Muscle of arm (tissue), 1 donor: ENCODE measurements at regions not wholly inside any gene's neighbourhood (a gene's known extent, or its start where the extent isn't known, plus 50 kb on each side); places are given as distances from the start of the nearest gene placed in this dataset.

Experiments
- DNase-seq: peaks from one replicate; pipeline ENCODE4 v3.0.0-alpha.2; 2013

- no peak for DNase-seq
These were observed 445.8 kb upstream of the TBX3 start for GRCh38 chr12:115129727-115130126.

- DNase-seq, result no peak
These were observed 437.1 kb upstream of the TBX3 start for GRCh38 chr12:115121053-115121452.

DNA sequence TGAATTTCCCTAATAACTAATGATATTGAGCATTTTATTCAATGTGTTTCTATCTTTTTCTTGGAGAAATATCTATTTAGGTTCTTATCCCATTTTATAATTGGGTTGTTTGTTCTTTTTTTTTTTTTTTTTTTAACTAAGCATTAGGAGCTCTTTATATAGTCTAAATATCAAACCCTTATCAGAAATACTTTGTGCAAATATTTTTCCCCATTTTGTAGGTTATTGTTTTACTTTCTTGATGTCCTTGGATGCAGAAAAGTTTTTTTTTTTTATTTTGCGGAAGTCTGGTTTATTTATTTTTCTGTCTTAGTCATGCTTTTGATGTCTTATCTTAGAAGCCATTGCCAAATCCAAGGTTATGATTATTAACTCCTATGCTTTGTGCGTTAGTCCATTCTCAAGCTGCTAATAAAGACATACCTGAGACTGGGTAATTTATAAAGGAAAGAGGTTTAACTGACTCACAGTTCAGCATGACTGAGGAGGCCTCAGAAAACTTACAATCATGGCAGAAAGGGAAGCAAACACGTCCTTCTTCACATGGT, 434.3 kb upstream of the TBX3 start:
- no peak for DNase-seq

DNA sequence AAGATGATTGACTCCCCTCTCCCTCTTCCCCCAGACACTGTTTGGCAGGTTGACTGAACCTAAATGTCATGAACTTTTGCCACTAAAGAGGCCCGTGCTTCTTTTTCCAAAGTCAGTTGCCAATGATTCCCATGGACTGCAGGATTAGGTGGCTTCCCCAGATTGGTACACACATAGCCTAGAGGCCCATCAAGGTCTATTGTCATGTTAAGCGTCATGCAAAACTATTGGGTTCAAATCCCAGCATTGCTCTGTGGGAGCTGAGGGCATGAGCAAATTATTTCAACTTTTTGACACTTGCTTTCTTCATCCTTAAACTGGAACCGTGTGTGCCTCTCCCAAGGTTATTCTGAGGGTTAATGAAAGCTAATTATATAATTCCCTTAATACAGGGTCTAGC, 430.2 kb upstream of the TBX3 start:
- DNase-seq, result no peak

GRCh38 chr12:115109863-115110262, 425.9 kb upstream of the TBX3 start:
- no peak for DNase-seq

- DNase-seq, result no peak
These were observed 424.4 kb upstream of the TBX3 start for GRCh38 chr12:115108129-115109100.

- DNase-seq, result no peak
These were observed 420.2 kb upstream of the TBX3 start for GRCh38 chr12:115103884-115104883.

DNA sequence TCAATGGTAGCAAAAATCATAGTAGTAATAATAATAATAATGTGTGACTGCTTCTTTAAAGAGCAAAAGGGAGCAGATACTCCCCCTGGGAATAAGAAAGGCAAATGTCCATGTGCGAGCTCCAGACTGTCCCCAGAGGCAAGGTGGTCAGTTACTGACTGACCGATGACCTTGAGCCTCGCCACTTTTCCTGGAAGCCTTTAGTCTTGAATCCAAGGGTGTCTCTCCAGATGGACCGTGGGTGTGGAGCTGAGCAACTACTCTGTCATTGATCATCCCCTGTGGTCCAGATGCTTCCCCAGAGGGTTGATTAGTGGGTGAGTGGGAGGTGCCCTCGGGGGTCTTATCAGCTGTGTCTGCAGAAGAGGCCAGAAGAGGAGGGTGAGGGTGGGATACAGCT, 418.5 kb upstream of the TBX3 start:
- no peak for DNase-seq

DNA sequence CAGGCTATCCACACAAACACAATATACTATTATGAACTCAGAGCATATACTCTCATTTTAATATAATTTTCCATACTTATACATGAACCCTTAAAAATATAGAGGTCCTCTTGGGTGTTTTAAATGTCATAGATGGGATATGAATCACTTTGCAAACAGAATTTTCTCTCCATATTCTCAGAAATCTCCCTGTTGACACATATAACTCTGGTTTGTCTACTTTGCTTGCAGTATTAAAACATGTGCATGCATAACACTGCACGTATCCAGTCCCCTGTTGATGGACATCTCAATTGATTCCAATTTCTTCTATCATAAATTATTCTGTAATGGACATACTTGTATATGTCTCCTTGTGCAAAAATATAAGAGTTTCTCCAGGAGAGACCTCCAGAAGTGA, 417.5 kb upstream of the TBX3 start:
- DNase-seq, result no peak

DNA sequence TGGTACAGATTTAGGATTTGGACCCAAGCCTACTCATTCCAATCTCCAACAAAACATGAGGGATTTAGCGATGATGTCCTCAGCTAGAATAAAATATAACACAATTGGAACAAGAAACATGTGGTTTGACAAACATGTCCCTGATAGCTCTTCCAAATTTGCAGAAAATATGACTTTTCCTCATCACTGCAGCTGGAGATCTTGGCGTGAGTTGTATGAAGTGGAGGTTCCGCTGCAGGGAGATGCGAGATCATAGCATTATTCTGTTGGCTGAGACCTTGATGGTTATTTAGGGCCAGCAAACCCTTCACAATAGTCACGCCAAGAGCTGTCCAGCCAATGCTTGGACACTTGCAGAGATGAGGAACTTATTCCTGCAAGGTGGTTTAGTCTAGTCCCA, 413.4 kb upstream of the TBX3 start:
- DNase-seq, result peak; percentile 92

GRCh38 chr12:115096588-115097397, 412.8 kb upstream of the TBX3 start:
- DNase-seq, result peak; percentile 92

DNA sequence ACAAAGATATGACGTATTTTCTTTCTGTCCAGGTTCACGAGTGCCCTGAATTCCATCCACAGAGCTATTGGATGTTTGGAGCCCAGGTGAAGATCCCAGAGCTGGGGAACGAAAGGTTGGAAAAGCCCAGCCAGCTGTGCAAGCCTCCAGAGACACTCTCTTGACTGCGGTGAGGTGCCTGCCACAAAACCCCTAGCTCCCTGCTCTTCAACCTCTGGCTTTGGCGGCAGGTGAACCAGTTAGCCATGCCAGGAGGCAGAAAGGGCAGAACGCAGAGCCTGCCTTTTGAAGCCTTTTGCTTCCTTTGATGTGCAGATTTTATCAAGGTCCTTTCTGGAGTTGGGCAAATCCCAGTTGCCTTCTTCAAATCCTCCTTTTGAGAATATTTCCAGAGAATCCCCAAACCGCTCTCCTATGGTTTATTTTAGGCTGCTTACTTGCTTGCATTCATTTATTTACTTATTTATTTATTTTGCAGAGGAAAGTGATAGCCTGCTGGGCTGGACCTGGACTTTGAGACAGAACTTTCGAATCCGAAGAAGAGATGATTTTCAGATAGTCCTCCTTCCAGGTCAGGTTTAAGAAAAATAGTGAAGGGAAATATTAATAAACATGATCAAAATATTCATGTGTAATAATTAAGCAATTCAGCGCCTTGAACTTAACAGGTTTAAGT, 411.2 kb upstream of the TBX3 start:
- no peak for DNase-seq

- no peak for DNase-seq
These were observed 410.3 kb upstream of the TBX3 start for GRCh38 chr12:115094163-115094816.

GRCh38 chr12:115093261-115093660, 409.3 kb upstream of the TBX3 start:
- DNase-seq, result no peak

DNA sequence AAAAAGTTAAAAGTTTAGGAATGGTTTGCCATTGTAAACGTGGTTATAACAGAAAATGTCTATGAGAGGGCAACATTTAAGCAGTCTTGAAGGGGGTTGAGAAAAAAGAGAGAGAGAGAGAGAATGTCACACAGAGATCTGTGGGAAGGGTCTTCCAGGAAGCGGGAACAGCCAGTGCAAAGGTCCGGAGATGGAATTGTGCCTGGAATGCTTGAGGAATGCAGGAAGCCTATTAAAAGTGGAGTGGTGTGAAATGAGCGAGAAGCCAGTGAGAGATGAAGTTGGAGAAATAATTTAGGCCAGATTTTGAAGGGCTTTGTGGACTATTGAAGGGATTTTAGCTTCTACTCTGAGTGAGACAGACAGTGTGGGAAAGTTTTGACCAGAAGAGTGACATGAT, 406.8 kb upstream of the TBX3 start:
- DNase-seq, result no peak

DNA sequence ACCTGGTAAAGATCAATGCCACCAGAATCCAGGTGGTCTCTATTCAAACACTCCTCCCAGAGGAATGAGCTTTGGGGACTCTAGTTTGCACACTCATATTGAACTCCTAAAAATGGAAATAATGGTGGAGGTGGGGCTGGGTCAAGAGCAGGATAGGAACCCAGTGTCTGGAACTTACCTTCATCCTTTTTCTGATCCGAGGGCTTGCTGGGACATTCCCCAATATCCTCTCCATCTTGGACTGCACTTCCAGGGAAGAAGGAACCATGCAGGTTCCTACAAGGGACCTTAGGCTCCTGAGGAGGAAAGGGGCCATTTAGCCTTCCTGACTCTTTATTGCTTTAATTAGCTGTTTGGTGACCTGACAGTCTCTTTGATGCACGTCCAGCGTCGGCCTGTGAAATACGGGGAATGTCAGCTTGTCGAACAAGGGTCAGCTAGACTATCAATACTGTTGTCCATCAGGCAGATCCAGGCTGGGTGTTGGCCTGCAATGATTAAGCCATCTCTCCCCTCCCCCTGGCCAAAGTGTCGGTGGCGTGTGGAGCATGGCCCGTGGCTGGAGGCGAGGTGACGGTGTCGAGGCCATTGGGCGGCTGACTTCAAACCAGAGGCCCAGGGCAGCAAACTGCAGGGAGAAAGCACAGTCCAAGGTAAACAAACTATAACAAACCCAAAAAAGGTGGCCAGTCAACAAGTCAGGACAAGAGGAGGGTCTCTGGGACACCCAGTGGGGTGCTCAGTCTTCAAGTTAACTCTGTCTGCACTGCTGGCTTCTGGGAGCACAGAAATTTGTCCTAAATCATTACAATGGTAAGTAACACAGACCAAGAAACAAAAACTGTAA, 405.2 kb upstream of the TBX3 start:
- DNase-seq, result no peak

DNA sequence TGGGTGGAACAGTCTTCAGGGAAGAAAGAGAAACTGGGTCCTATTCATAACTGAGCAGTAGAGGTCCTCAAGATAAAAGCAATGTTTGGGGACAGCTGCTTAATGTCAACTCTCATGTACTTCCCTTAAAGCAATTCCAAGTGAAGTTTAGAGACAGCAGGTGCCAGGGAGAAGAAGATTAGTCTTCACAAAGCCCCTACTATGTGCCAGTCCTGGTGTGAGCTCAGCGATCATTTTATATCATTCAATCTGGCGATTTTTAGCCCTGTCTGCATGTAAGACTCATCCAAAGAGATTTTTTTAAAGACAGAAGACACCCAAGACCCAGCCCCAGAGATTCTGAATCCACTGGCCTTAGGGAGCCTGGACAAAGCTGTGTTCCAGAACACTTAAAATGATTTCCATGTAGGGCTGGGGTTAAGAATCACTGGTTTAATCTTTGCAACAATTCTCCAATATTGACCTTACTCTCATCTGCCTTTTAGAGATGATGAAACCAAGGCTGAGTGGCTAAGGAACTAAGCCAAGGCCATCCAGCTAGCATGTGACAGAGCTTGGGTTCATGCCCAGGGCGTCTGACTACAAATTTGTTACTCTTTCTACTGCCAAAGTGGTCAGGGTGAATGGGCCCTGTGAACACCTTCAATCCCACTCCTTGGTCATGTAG, 404.5 kb upstream of the TBX3 start:
- DNase-seq, result no peak

DNA sequence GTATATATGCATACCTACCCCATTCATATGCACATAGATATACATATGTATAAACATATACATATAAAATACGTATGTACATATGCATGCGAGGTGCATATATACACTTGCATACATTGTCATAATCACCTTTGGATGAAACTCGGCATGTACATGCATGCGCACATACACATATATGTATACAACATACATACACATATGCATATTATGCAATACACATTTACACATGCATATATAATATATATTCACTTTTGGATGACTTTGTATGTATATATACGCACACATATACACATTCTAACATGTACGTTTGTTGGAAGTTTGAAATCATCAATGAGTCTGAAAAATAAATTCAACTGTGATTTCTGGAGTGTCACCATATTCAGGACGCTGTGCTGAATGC, 401.6 kb upstream of the TBX3 start:
- no peak for DNase-seq

GRCh38 chr12:115079760-115080159, 395.8 kb upstream of the TBX3 start:
- DNase-seq, result no peak
